ENCODE measurements at regions not wholly inside any gene's neighbourhood (a gene's known extent, or its start where the extent isn't known, plus 50 kb on each side); places are given as distances from the start of the nearest gene placed in this dataset.
A peak's percentile ranks its signal among the peaks of the same experiment; 100 is the strongest.

DNA sequence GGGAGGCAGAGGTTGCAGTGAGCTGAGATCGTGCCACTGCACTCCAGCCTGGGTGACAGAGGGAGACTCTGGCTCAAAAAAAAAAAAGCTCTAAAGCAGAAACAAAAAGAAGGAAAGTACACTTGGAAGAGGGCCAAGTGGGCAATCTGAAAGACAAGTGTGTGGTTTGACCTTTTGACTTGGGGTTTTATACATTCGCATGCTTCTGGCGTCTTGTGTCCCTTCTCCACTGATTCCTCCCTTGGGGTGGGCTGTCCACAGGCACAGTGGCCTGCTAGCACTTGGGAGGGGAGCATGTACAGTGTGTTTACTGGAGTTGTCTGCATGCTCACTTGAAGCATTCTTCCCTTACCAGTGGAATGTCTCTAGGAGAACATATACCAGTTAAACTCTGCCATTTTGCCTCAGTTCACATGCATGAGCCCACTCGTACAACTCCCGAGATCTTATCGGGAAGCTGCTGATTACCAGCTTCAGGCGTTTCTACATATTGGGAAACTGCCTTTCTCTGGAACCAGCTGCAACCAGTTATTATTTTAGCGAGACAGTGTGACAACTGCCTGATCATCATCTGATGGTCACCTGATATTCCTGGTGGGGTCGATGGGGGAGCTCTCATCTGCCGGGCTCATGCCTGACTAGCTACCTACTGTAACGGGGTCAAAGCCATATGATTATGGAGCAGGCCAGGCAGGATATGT is 113.5 kb upstream of the ZNF678 start:
- Histone ChIP-seq H2AFZ (ENCODE audit: low read depth, low read length) (no peak overlapping the region), H3K4me2 (ENCODE audit: insufficient read depth, low read length) (no peak overlapping the region), H3K36me3 (ENCODE audit: insufficient read depth, low read length) (no peaks in the 10 kb centered on the region), H3K9ac (ENCODE audit: low read depth, low read length) (no peak overlapping the region), H3K4me3 (ENCODE audit: low read depth in 1 of 2, low read length in 2 of 2) (no peak overlapping the region), H3K4me1 (ENCODE audit: insufficient read depth, low read length) (no peaks in the 10 kb centered on the region), H3K9me3 (ENCODE audit: insufficient read depth, low read length, severe bottlenecking) (no peaks in the 10 kb centered on the region), H3K79me2 (ENCODE audit: insufficient read depth, low read length) (no peaks in the 10 kb centered on the region), H3K27ac (ENCODE audit: low read length) (no peak overlapping the region), H3K27me3 (ENCODE audit: insufficient read depth, low read length, poor library complexity) (no peaks in the 10 kb centered on the region), H4K20me1 (ENCODE audit: insufficient read depth, low read length) (no peaks in the 10 kb centered on the region)
- DNase-seq, result no peak
- ATAC-seq (ENCODE audit: insufficient read depth, low read depth), result no peak
- TF ChIP-seq, protein P1, sequence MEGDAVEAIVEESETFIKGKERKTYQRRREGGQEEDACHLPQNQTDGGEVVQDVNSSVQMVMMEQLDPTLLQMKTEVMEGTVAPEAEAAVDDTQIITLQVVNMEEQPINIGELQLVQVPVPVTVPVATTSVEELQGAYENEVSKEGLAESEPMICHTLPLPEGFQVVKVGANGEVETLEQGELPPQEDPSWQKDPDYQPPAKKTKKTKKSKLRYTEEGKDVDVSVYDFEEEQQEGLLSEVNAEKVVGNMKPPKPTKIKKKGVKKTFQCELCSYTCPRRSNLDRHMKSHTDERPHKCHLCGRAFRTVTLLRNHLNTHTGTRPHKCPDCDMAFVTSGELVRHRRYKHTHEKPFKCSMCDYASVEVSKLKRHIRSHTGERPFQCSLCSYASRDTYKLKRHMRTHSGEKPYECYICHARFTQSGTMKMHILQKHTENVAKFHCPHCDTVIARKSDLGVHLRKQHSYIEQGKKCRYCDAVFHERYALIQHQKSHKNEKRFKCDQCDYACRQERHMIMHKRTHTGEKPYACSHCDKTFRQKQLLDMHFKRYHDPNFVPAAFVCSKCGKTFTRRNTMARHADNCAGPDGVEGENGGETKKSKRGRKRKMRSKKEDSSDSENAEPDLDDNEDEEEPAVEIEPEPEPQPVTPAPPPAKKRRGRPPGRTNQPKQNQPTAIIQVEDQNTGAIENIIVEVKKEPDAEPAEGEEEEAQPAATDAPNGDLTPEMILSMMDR (IDR thresholded peaks at IDR 0.05; ENCODE audit: borderline replicate concordance, extremely low read depth, low read length, poor library complexity, severe bottlenecking), result no peak
- no peak for TF ChIP-seq EZH2 (IDR thresholded peaks at IDR 0.05; ENCODE audit: borderline replicate concordance, low read depth, low read length, severe bottlenecking)

DNA sequence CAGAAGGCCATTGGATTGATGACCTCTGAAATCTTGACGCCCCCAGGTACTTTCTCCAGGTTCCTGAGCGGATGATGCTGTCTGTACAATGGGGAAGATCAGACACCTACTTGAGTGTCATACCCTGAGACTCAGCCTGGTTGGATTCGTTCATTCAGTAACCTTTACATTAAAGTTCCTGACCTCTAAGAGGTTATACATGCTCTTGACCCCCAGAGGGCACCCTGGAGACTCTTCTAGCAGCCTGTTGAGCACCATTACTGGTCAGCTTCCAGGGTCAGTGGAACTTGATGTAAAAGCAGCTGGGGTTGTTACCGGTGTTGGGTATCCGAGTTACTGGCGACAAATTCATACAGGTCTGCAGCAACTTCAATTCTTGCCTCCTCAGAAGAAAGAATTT is 114.3 kb upstream of the ZNF678 start:
- no peak overlapping the region for H3K27ac ChIP-seq (ENCODE audit: low read length)
- ATAC-seq (ENCODE audit: insufficient read depth, low read depth), result no peak
- no peak overlapping the region for H3K9ac ChIP-seq (ENCODE audit: low read depth, low read length)
- H2AFZ ChIP-seq (ENCODE audit: low read depth, low read length), result no peak overlapping the region
- no peak for TF ChIP-seq EZH2 (IDR thresholded peaks at IDR 0.05; ENCODE audit: borderline replicate concordance, low read depth, low read length, severe bottlenecking)
- TF ChIP-seq, protein P1 (IDR thresholded peaks at IDR 0.05; ENCODE audit: borderline replicate concordance, extremely low read depth, low read length, poor library complexity, severe bottlenecking), result peak; percentile 56
- DNase-seq, result peak; percentile 23
- H3K9me3 ChIP-seq (ENCODE audit: insufficient read depth, low read length, severe bottlenecking), result no peaks in the 10 kb centered on the region
- no peak overlapping the region for H3K4me2 ChIP-seq (ENCODE audit: insufficient read depth, low read length)
- H3K4me3 ChIP-seq (ENCODE audit: low read depth in 1 of 2, low read length in 2 of 2), result no peak overlapping the region
- H3K4me1 ChIP-seq (ENCODE audit: insufficient read depth, low read length), result no peaks in the 10 kb centered on the region
- no peaks in the 10 kb centered on the region for H4K20me1 ChIP-seq (ENCODE audit: insufficient read depth, low read length)
- no peaks in the 10 kb centered on the region for H3K27me3 ChIP-seq (ENCODE audit: insufficient read depth, low read length, poor library complexity)
- H3K79me2 ChIP-seq (ENCODE audit: insufficient read depth, low read length), result no peaks in the 10 kb centered on the region
- H3K36me3 ChIP-seq (ENCODE audit: insufficient read depth, low read length), result no peaks in the 10 kb centered on the region

DNA sequence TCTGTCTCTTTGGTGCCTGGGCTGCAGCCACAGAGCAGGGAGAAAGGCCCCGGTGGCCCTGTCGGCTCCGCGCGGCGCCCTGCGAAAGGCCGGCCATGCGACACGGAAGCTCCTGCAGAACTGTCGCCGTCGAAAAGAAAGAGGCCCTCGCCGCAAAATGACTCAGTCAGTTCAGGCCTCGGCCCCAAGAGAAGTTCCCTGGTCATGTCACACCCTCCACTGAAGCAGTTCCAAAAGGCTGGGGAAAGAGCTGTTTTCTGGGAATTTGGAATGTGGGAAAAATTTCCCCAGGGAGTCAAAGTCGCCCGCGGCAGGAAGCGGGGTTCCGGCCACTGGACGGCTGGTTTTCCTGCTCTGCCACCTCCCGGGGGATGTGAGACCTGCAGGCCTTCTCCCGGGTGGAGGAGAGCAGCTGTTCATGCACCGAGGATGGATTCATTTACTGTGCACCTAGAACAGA is 115.8 kb upstream of the ZNF678 start:
- no peaks in the 10 kb centered on the region for H3K4me1 ChIP-seq (ENCODE audit: insufficient read depth, low read length)

More for the DNA sequence above, 115.8 kb upstream of the ZNF678 start:
- Histone ChIP-seq H3K27ac (ENCODE audit: low read length) (no peak overlapping the region), H3K4me2 (ENCODE audit: insufficient read depth, low read length) (no peak overlapping the region), H3K27me3 (ENCODE audit: insufficient read depth, low read length, poor library complexity) (peaks cover 5% of the 10 kb centered on the region), H3K36me3 (ENCODE audit: insufficient read depth, low read length) (no peaks in the 10 kb centered on the region), H3K4me3 (ENCODE audit: low read depth in 1 of 2, low read length in 2 of 2) (no peak overlapping the region), H3K9me3 (ENCODE audit: insufficient read depth, low read length, severe bottlenecking) (no peaks in the 10 kb centered on the region), H4K20me1 (ENCODE audit: insufficient read depth, low read length) (no peaks in the 10 kb centered on the region), H2AFZ (ENCODE audit: low read depth, low read length) (no peak overlapping the region), H3K79me2 (ENCODE audit: insufficient read depth, low read length) (no peaks in the 10 kb centered on the region), H3K9ac (ENCODE audit: low read depth, low read length) (no peak overlapping the region)
- TF ChIP-seq, protein P1 (IDR thresholded peaks at IDR 0.05; ENCODE audit: borderline replicate concordance, extremely low read depth, low read length, poor library complexity, severe bottlenecking), result no peak
- TF ChIP-seq EZH2 (IDR thresholded peaks at IDR 0.05; ENCODE audit: borderline replicate concordance, low read depth, low read length, severe bottlenecking), result no peak
- DNase-seq, result no peak
- ATAC-seq (ENCODE audit: insufficient read depth, low read depth), result no peak

All from DND-41 (cell line).